Left kidney (tissue), 1 donor: ENCODE measurements at regions not wholly inside any gene's neighbourhood (a gene's known extent, or its start where the extent isn't known, plus 50 kb on each side); places are given as distances from the start of the nearest gene placed in this dataset.

ENCODE experiments used
- DNase-seq: peaks from one replicate; pipeline ENCODE4 v3.0.0-alpha.2; 2013

GRCh38 chrX:9317176-9317575 is 147.7 kb upstream of the TBL1X start:
- no peak for DNase-seq

GRCh38 chrX:9318213-9318612 is 146.6 kb upstream of the TBL1X start:
- DNase-seq: no peak

GRCh38 chrX:9318766-9319165 is 146.1 kb upstream of the TBL1X start:
- DNase-seq: no peak

- DNase-seq: no peak
These were observed 143.9 kb upstream of the TBL1X start for GRCh38 chrX:9320940-9321339.

- DNase-seq: no peak
These were observed 140.2 kb upstream of the TBL1X start for GRCh38 chrX:9324676-9325075.

- no peak for DNase-seq
These were observed 138.5 kb upstream of the TBL1X start for GRCh38 chrX:9326369-9326768.

- no peak for DNase-seq
These were observed 137.6 kb upstream of the TBL1X start for GRCh38 chrX:9327086-9327746.

- DNase-seq: no peak
These were observed 137.1 kb upstream of the TBL1X start for GRCh38 chrX:9327747-9328145.

- no peak for DNase-seq
These were observed 135.8 kb upstream of the TBL1X start for GRCh38 chrX:9329056-9329455.

- DNase-seq: no peak
These were observed 134.4 kb upstream of the TBL1X start for GRCh38 chrX:9330249-9330982.

GRCh38 chrX:9333873-9334560 is 130.8 kb upstream of the TBL1X start:
- DNase-seq: no peak

- DNase-seq: no peak
These were observed 129.6 kb upstream of the TBL1X start for GRCh38 chrX:9335251-9335650.

GRCh38 chrX:9336456-9336855 is 128.4 kb upstream of the TBL1X start:
- no peak for DNase-seq

- no peak for DNase-seq
These were observed 127.8 kb upstream of the TBL1X start for GRCh38 chrX:9337046-9337445.

GRCh38 chrX:9338986-9339385 is 125.9 kb upstream of the TBL1X start:
- no peak for DNase-seq

- DNase-seq: no peak
These were observed 125.0 kb upstream of the TBL1X start for GRCh38 chrX:9339603-9340491.

- DNase-seq: no peak
These were observed 124.1 kb upstream of the TBL1X start for GRCh38 chrX:9340598-9341290.

GRCh38 chrX:9341291-9342201 is 123.3 kb upstream of the TBL1X start:
- peak; percentile 59 for DNase-seq

- peak; percentile 83 for DNase-seq
These were observed 122.3 kb upstream of the TBL1X start for GRCh38 chrX:9342561-9343051.

- DNase-seq: no peak
These were observed 120.9 kb upstream of the TBL1X start for GRCh38 chrX:9343971-9344370.
